ENCODE measurements at regions not wholly inside any gene's neighbourhood (a gene's known extent, or its start where the extent isn't known, plus 50 kb on each side); places are given as distances from the start of the nearest gene placed in this dataset.

DNA sequence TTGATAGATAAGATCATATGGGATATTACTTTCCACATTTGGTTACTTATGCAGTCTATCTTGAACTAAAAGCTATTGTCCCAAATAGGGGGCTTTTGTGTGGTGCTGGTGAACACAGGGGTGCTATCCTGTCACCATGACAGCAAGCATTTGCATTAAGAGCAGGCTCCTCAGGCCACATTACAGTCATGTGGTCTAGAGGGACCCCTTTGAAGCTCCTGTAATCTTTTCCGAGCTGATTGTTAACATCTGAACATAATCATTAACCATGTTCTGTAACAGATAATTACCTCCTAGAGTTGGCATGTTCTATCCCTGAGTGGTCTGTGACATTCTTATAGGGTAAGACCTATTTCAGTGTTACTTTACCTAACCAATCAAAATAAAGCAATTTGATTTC is 178.8 kb downstream of the KTN1 start:
- no peaks in the 10 kb centered on the region for H3K4me1 ChIP-seq
- intact Hi-C loops (cut with DNase I; ENCODE audit: low total_unique reads), result no loop called here
- DNase-seq, result no peak
- H3K27me3 ChIP-seq, result no peaks in the 10 kb centered on the region
- H3K4me3 ChIP-seq, result no peak overlapping the region
- H3K36me3 ChIP-seq, result no peaks in the 10 kb centered on the region
- TF ChIP-seq, protein P1, sequence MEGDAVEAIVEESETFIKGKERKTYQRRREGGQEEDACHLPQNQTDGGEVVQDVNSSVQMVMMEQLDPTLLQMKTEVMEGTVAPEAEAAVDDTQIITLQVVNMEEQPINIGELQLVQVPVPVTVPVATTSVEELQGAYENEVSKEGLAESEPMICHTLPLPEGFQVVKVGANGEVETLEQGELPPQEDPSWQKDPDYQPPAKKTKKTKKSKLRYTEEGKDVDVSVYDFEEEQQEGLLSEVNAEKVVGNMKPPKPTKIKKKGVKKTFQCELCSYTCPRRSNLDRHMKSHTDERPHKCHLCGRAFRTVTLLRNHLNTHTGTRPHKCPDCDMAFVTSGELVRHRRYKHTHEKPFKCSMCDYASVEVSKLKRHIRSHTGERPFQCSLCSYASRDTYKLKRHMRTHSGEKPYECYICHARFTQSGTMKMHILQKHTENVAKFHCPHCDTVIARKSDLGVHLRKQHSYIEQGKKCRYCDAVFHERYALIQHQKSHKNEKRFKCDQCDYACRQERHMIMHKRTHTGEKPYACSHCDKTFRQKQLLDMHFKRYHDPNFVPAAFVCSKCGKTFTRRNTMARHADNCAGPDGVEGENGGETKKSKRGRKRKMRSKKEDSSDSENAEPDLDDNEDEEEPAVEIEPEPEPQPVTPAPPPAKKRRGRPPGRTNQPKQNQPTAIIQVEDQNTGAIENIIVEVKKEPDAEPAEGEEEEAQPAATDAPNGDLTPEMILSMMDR (IDR thresholded peaks at IDR 0.05), result no peak
- no peak overlapping the region for H3K27ac ChIP-seq
- no peaks in the 10 kb centered on the region for H3K9me3 ChIP-seq

DNA sequence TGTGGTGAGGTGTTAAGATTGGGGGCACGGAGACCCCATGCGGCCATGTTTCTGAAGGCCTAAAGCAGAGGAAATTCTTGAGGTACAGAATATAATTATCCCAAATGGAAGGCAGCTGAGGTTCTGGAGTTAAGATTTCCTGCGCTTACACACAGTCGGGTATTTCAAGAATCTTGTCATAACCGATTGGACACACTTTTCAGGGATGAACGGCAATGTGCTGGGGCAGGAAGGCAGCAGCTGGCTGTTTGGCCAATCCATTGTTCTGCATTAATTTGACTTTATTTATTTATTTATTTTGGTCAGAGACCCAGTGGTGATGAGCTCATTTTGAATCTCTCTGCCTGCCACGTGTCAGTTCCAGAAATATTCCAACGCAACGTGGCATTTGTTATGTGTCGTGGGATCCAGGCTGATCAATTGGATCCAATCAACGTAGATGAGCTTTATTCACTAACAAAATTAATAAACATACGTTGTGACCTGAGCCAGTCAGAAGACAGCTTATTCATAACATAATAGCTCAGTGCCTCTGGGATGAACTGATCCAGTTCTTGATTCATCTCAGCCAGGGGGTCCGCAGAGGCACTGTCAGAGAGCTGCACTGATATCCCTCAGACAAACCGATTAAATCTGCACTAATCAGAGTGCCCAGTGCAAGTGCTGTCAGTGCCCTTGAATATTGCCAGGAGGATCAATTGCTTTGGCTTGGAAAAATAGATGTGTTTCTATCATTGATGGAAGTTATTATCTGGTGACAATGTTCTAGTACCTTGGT is 181.0 kb downstream of the KTN1 start:
- no peak for DNase-seq
- intact Hi-C loops (cut with DNase I; ENCODE audit: low total_unique reads), result no loop called here
- Histone ChIP-seq H3K9me3 (no peaks in the 10 kb centered on the region), H3K27ac (no peak overlapping the region), H3K4me1 (no peaks in the 10 kb centered on the region), H3K36me3 (no peaks in the 10 kb centered on the region), H3K4me3 (no peak overlapping the region), H3K27me3 (no peaks in the 10 kb centered on the region)
- TF ChIP-seq, protein P1 (IDR thresholded peaks at IDR 0.05), result no peak

DNA sequence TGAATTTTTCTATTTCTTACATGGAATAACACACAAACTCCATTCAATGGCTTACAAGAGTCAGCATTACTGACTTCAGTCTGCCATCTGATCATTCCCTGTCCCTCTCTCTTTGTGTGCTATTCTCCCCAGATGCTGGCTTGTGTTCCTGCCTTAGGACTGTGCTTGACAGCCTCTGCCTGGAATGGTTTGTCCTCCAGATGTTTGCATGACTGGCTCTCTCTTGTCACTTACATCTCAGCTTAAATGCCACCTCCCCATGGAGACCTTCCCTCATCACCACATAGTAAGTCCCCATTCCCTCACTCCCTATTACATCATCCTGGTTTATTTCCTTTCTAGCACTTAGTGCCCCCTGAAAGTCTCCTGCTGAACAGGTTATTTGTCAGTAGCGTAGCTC is 181.6 kb downstream of the KTN1 start:
- Histone ChIP-seq H3K27me3 (no peaks in the 10 kb centered on the region), H3K4me3 (no peak overlapping the region), H3K27ac (no peak overlapping the region), H3K9me3 (no peaks in the 10 kb centered on the region), H3K4me1 (no peaks in the 10 kb centered on the region), H3K36me3 (no peaks in the 10 kb centered on the region)
- intact Hi-C loops (cut with DNase I; ENCODE audit: low total_unique reads), result no loop called here
- DNase-seq, result no peak
- TF ChIP-seq, protein P1 (IDR thresholded peaks at IDR 0.05), result no peak

DNA sequence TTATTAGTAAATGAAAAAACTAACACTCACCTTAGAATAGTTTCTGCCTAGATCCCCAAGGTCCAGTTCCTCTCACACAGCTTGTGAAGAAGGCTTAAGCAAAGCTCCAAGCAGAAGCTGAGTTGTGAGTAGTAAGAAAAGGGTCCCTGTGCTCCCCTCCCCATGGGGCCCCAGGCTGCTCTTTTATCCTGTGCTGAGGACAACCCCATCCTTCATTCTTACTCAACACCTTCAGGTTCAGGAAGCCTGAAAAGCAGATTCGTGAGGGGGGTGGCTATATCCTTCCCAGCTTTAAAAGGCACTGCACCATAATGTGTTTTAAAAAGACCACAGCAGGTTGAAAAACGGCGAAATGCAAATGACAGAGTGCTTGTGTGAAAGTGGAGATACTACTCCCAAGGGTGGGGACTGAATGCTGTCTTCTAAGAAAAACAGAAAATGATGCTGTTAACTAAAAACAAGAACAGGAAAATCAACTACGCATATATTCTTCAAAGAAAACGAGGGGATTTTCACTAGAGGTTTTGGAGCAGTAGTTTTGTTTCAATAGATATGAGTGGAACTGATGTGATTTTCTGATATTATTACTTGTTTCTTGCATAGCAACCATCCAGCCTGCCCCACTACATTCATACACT is 182.7 kb downstream of the KTN1 start:
- DNase-seq, result no peak
- intact Hi-C loops (cut with DNase I; ENCODE audit: low total_unique reads), result no loop called here
- no peak overlapping the region for H3K4me3 ChIP-seq
- no peaks in the 10 kb centered on the region for H3K27me3 ChIP-seq
- no peaks in the 10 kb centered on the region for H3K9me3 ChIP-seq
- H3K27ac ChIP-seq, result no peak overlapping the region
- TF ChIP-seq, protein P1 (IDR thresholded peaks at IDR 0.05), result no peak
- H3K36me3 ChIP-seq, result no peaks in the 10 kb centered on the region
- no peaks in the 10 kb centered on the region for H3K4me1 ChIP-seq

DNA sequence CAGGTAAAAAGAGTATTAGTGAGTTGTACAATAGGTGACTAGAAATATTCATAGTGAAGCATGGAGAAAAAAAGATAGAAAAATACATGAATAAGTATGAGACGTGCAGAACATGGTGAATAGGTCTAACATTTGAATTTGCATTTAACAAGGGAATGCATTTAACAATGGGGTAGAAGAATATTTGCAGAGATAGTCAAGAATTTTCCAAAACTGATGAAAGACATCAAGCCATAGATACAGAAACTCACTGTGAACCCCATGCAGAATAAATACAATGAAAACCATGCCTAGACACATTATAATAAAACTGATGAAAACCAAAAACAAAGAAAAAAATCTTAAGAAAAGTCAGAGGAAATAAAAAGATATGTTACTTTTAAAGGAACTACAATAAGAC is 184.8 kb downstream of the KTN1 start:
- no peaks in the 10 kb centered on the region for H3K9me3 ChIP-seq
- H3K4me1 ChIP-seq, result no peaks in the 10 kb centered on the region
- no peaks in the 10 kb centered on the region for H3K36me3 ChIP-seq
- DNase-seq, result no peak
- no peak overlapping the region for H3K27ac ChIP-seq
- TF ChIP-seq, protein P1 (IDR thresholded peaks at IDR 0.05), result no peak
- no peaks in the 10 kb centered on the region for H3K27me3 ChIP-seq
- no peak overlapping the region for H3K4me3 ChIP-seq
- intact Hi-C loops (cut with DNase I; ENCODE audit: low total_unique reads), result no loop called here

Measured in tibial artery (tissue), 4 donors.